ENCODE measurements at regions not wholly inside any gene's neighbourhood (a gene's known extent, or its start where the extent isn't known, plus 50 kb on each side); places are given as distances from the start of the nearest gene placed in this dataset.

GRCh38 chr7:124219681-124220080 lies 186.8 kb upstream of the TMEM229A start (continued):
- TF ChIP-seq ZBTB33 (IDR thresholded peaks at IDR 0.05; ENCODE audit: borderline replicate concordance, low read depth) (no peak), RFX5 (IDR thresholded peaks at IDR 0.05; ENCODE audit: low read length) (no peak), SIN3A (IDR thresholded peaks at IDR 0.05; ENCODE audit: borderline replicate concordance, low read depth, low read length) (no peak), FOXJ3 (CRISPR knock-in tag; IDR thresholded peaks at IDR 0.05) (no peak)

- H3K9me3 ChIP-seq: no peaks in the 10 kb centered on the region
- H3K9ac ChIP-seq: no peak overlapping the region
- DNase-seq: no peak
- TF ChIP-seq JUND (IDR thresholded peaks at IDR 0.05): no peak
- TF ChIP-seq NFIC (IDR thresholded peaks at IDR 0.05; ENCODE audit: borderline replicate concordance): no peak
- TF ChIP-seq, protein P1, sequence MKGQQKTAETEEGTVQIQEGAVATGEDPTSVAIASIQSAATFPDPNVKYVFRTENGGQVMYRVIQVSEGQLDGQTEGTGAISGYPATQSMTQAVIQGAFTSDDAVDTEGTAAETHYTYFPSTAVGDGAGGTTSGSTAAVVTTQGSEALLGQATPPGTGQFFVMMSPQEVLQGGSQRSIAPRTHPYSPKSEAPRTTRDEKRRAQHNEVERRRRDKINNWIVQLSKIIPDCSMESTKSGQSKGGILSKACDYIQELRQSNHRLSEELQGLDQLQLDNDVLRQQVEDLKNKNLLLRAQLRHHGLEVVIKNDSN (IDR thresholded peaks at IDR 0.05; ENCODE audit: borderline replicate concordance, low read depth): no peak
- TF ChIP-seq, protein P2, sequence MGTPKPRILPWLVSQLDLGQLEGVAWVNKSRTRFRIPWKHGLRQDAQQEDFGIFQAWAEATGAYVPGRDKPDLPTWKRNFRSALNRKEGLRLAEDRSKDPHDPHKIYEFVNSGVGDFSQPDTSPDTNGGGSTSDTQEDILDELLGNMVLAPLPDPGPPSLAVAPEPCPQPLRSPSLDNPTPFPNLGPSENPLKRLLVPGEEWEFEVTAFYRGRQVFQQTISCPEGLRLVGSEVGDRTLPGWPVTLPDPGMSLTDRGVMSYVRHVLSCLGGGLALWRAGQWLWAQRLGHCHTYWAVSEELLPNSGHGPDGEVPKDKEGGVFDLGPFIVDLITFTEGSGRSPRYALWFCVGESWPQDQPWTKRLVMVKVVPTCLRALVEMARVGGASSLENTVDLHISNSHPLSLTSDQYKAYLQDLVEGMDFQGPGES (IDR thresholded peaks at IDR 0.05; ENCODE audit: low read depth, low read length): no peak
- TF ChIP-seq RFX5 (IDR thresholded peaks at IDR 0.05; ENCODE audit: low read length): no peak
- TF ChIP-seq RAD21 (IDR thresholded peaks at IDR 0.05; ENCODE audit: low read length): no peak
- TF ChIP-seq CHD2 (IDR thresholded peaks at IDR 0.05; ENCODE audit: low read length, partially characterized antibody): no peak
- no peak for TF ChIP-seq GABPA (IDR thresholded peaks at IDR 0.05; ENCODE audit: low read depth)
- TF ChIP-seq, protein P3, sequence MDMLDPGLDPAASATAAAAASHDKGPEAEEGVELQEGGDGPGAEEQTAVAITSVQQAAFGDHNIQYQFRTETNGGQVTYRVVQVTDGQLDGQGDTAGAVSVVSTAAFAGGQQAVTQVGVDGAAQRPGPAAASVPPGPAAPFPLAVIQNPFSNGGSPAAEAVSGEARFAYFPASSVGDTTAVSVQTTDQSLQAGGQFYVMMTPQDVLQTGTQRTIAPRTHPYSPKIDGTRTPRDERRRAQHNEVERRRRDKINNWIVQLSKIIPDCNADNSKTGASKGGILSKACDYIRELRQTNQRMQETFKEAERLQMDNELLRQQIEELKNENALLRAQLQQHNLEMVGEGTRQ (IDR thresholded peaks at IDR 0.05; ENCODE audit: borderline replicate concordance, low read depth, low read length): no peak
- TF ChIP-seq FOXJ3 (CRISPR knock-in tag; IDR thresholded peaks at IDR 0.05): no peak
- TF ChIP-seq FOSL2 (IDR thresholded peaks at IDR 0.05; ENCODE audit: borderline replicate concordance, low read depth): no peak
- no peak for TF ChIP-seq NRF1 (IDR thresholded peaks at IDR 0.05; ENCODE audit: low read depth, low read length)
- TF ChIP-seq ZBTB33 (IDR thresholded peaks at IDR 0.05; ENCODE audit: borderline replicate concordance, low read depth): no peak
- no peak for TF ChIP-seq EP300 (IDR thresholded peaks at IDR 0.05; ENCODE audit: borderline replicate concordance in 1 of 2, low read depth in 1 of 2, low read length in 1 of 2)
- no peak for TF ChIP-seq TAF1 (IDR thresholded peaks at IDR 0.05; ENCODE audit: borderline replicate concordance, low read depth, low read length)
- TF ChIP-seq MEF2A (IDR thresholded peaks at IDR 0.05; ENCODE audit: borderline replicate concordance, low read depth): no peak
- H3K27me3 ChIP-seq (ENCODE audit: insufficient read depth): no peaks in the 10 kb centered on the region
- H3K4me2 ChIP-seq: no peak overlapping the region
- ChIA-PET CTCF (no interaction called here), POLR2A (no interaction called here)
- H3K36me3 ChIP-seq (replicated peaks in 1 of 2; ENCODE audit: control insufficient read depth in 1 of 2, insufficient read depth in 2 of 2, low read length in 1 of 2): no peaks in the 10 kb centered on the region
- H3K27ac ChIP-seq (ENCODE audit: low read depth in 2 of 2, low read length in 1 of 2): no peak overlapping the region
- H2AFZ ChIP-seq (ENCODE audit: low read depth): no peak overlapping the region
- H3F3A ChIP-seq (replicated peaks; ENCODE audit: insufficient read depth): no peaks in the 10 kb centered on the region
- H3K9me2 ChIP-seq: no peaks in the 10 kb centered on the region
- no peaks in the 10 kb centered on the region for H3K4me1 ChIP-seq (ENCODE audit: control insufficient read depth in 1 of 2, insufficient read depth in 2 of 2, low read depth in 1 of 2, low read length in 1 of 2)
- no peaks in the 10 kb centered on the region for H4K20me1 ChIP-seq (ENCODE audit: insufficient read depth)
- H3K79me2 ChIP-seq (ENCODE audit: insufficient read depth): no peaks in the 10 kb centered on the region
- H3K4me3 ChIP-seq (ENCODE audit: low read depth in 2 of 2, low read length in 1 of 2): no peak overlapping the region
- 42% methylated on average over 2 of the region's 2 CpGs for WGBS (ENCODE audit: low lambda C conversion rate)
Observed at GRCh38 chr7:124208642-124209041, 175.8 kb upstream of the TMEM229A start.

All from SK-N-SH (cell line).